ENCODE measurements at regions not wholly inside any gene's neighbourhood (a gene's known extent, or its start where the extent isn't known, plus 50 kb on each side); places are given as distances from the start of the nearest gene placed in this dataset.

- TF ChIP-seq ZSCAN29 (IDR thresholded peaks at IDR 0.05) = no peak
- no peak for TF ChIP-seq EGR1 (IDR thresholded peaks at IDR 0.05; ENCODE audit: borderline replicate concordance in 1 of 2, low read depth in 2 of 2, low read length in 2 of 2)
- no peak for TF ChIP-seq BHLHE40 (IDR thresholded peaks at IDR 0.05; ENCODE audit: borderline replicate concordance in 1 of 2, low read depth in 2 of 2, low read length in 1 of 2)
These were observed 688.0 kb upstream of the ANKRD30A start for GRCh38 chr10:36437367-36437766.
